ENCODE measurements at regions not wholly inside any gene's neighbourhood (a gene's known extent, or its start where the extent isn't known, plus 50 kb on each side); places are given as distances from the start of the nearest gene placed in this dataset.

- H3K4me3 ChIP-seq (ENCODE audit: low read depth, low read length) = no peak overlapping the region
- no peak for DNase-seq (ENCODE audit: low read depth)
- TF ChIP-seq, protein P1, sequence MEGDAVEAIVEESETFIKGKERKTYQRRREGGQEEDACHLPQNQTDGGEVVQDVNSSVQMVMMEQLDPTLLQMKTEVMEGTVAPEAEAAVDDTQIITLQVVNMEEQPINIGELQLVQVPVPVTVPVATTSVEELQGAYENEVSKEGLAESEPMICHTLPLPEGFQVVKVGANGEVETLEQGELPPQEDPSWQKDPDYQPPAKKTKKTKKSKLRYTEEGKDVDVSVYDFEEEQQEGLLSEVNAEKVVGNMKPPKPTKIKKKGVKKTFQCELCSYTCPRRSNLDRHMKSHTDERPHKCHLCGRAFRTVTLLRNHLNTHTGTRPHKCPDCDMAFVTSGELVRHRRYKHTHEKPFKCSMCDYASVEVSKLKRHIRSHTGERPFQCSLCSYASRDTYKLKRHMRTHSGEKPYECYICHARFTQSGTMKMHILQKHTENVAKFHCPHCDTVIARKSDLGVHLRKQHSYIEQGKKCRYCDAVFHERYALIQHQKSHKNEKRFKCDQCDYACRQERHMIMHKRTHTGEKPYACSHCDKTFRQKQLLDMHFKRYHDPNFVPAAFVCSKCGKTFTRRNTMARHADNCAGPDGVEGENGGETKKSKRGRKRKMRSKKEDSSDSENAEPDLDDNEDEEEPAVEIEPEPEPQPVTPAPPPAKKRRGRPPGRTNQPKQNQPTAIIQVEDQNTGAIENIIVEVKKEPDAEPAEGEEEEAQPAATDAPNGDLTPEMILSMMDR (IDR thresholded peaks at IDR 0.05; ENCODE audit: control insufficient read depth, extremely low read depth, insufficient read depth) = no peak
Observed at GRCh38 chr16:47854737-47855136, 301.1 kb downstream of the ABCC12 start.

DNA sequence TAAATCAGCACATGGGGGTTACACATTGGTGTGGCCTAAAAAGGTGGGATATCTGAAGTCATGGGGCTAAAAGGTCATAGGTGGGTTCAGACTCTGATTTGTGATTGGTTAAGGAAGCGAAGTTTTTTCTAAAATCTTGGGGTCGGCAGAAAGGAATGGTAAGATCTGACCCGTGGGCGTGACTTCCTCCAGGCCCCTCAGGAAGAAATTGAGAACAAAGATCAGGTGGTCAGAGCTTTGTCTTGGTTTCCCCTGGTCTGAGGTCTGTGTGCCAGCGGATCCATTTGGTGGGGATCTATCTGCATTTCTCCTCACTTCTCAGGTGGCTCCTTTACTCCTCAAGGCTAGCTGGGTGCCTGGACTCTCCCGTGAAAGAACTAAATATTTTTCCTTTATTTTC is 302.8 kb downstream of the ABCC12 start:
- no peak overlapping the region for H3K4me3 ChIP-seq (ENCODE audit: low read depth, low read length)
- TF ChIP-seq, protein P1 (IDR thresholded peaks at IDR 0.05; ENCODE audit: control insufficient read depth, extremely low read depth, insufficient read depth) = no peak
- no peak for DNase-seq (ENCODE audit: low read depth)

- DNase-seq (ENCODE audit: low read depth) = no peak
- H3K4me3 ChIP-seq (ENCODE audit: low read depth, low read length) = no peak overlapping the region
- TF ChIP-seq, protein P1 (IDR thresholded peaks at IDR 0.05; ENCODE audit: control insufficient read depth, extremely low read depth, insufficient read depth) = no peak
Observed at GRCh38 chr16:47851146-47851545, 304.6 kb downstream of the ABCC12 start.

GRCh38 chr16:47849736-47850135 is 306.1 kb downstream of the ABCC12 start:
- TF ChIP-seq, protein P1 (IDR thresholded peaks at IDR 0.05; ENCODE audit: control insufficient read depth, extremely low read depth, insufficient read depth) = no peak
- no peak for DNase-seq (ENCODE audit: low read depth)
- H3K4me3 ChIP-seq (ENCODE audit: low read depth, low read length) = no peak overlapping the region

GRCh38 chr16:47848421-47849109 is 307.2 kb downstream of the ABCC12 start:
- no peak overlapping the region for H3K4me3 ChIP-seq (ENCODE audit: low read depth, low read length)
- TF ChIP-seq, protein P1 (IDR thresholded peaks at IDR 0.05; ENCODE audit: control insufficient read depth, extremely low read depth, insufficient read depth) = no peak
- peak; percentile 79 for DNase-seq (ENCODE audit: low read depth)

- DNase-seq (ENCODE audit: low read depth) = peak; percentile 85
- no peak overlapping the region for H3K4me3 ChIP-seq (ENCODE audit: low read depth, low read length)
- TF ChIP-seq, protein P1 (IDR thresholded peaks at IDR 0.05; ENCODE audit: control insufficient read depth, extremely low read depth, insufficient read depth) = no peak
Observed at GRCh38 chr16:47847220-47847970, 308.4 kb downstream of the ABCC12 start.

All from LNCaP clone FGC (cell line).